H9 (cell line): ENCODE measurements at regions not wholly inside any gene's neighbourhood (a gene's known extent, or its start where the extent isn't known, plus 50 kb on each side); places are given as distances from the start of the nearest gene placed in this dataset.

Source experiments
- DNase-seq: peaks from one replicate; pipeline ENCODE4 v3.0.0-alpha.2; 2017
- H2AFZ ChIP-seq: one replicate; pipeline ENCODE4 v1.6.1; 2013; ENCODE audit warnings: mild to moderate bottlenecking, low read length, control low read depth, moderate library complexity
- H2AK5ac ChIP-seq: 2 replicates; pipeline ENCODE4 v1.6.1; 2013; ENCODE audit warnings: low read length, control low read depth, mixed read lengths; ENCODE audit not compliant: insufficient read length
- H2BK120ac ChIP-seq: one replicate; pipeline ENCODE4 v1.6.1; 2013; ENCODE audit warnings: low read depth, mild to moderate bottlenecking, low read length, control low read depth, inconsistent platforms; ENCODE audit not compliant: poor library complexity, severe bottlenecking
- H2BK12ac ChIP-seq: 2 replicates; pipeline ENCODE4 v1.6.1; 2013; ENCODE audit warnings: low read length, control low read depth, mixed read lengths, low read depth; ENCODE audit not compliant: insufficient read length
- H2BK15ac ChIP-seq: 2 replicates; pipeline ENCODE4 v1.6.1; 2013; ENCODE audit warnings: low read depth, low read length, control low read depth
- H2BK20ac ChIP-seq: one replicate; pipeline ENCODE4 v1.6.1; 2013; ENCODE audit warnings: low read depth, mild to moderate bottlenecking, low read length, control low read depth, inconsistent platforms; ENCODE audit not compliant: poor library complexity, severe bottlenecking
- H2BK5ac ChIP-seq: 2 replicates; pipeline ENCODE4 v1.6.1; 2013; ENCODE audit warnings: low read length, control low read depth, mixed read lengths; ENCODE audit not compliant: insufficient read length
- H3K14ac ChIP-seq: 2 replicates; pipeline ENCODE4 v1.6.1; 2013; ENCODE audit warnings: low read length, control low read depth; ENCODE audit not compliant: insufficient read depth
- H3K18ac ChIP-seq: 2 replicates; pipeline ENCODE4 v1.6.1; 2013; ENCODE audit warnings: low read depth, mild to moderate bottlenecking, mixed read lengths, low read length, control low read depth; ENCODE audit not compliant: insufficient read length
- H3K23ac ChIP-seq: 2 replicates; pipeline ENCODE4 v1.6.1; 2013; ENCODE audit warnings: low read length, control low read depth, mixed read lengths, low read depth; ENCODE audit not compliant: insufficient read length
- H3K23me2 ChIP-seq: 2 replicates; pipeline ENCODE4 v1.6.1; 2013; ENCODE audit warnings: low read depth, mild to moderate bottlenecking, mixed read lengths, low read length, control low read depth; ENCODE audit not compliant: insufficient read length, poor library complexity, severe bottlenecking
- H3K27ac ChIP-seq: 2 replicates; pipeline ENCODE4 v1.5.1; 2013; ENCODE audit warnings: low read length, control low read depth, mixed read lengths, low read depth; ENCODE audit not compliant: insufficient read length
- H3K27me3 ChIP-seq: 2 replicates; pipeline ENCODE4 v1.6.1; 2013; ENCODE audit warnings: low read length, control low read depth, inconsistent platforms; ENCODE audit not compliant: insufficient read depth
- H3K4ac ChIP-seq: 2 replicates; pipeline ENCODE4 v1.6.1; 2013; ENCODE audit warnings: low read depth, mild to moderate bottlenecking, control low read depth, inconsistent platforms, low read length, moderate library complexity
- H3K4me1 ChIP-seq: 2 replicates; pipeline ENCODE4 v1.6.1; 2013; ENCODE audit warnings: low read length, control low read depth, inconsistent platforms; ENCODE audit not compliant: insufficient read depth
- H3K4me2 ChIP-seq: 2 replicates; pipeline ENCODE4 v1.6.1; 2013; ENCODE audit warnings: low read length, control low read depth, mixed read lengths; ENCODE audit not compliant: insufficient read length, insufficient read depth
- H3K56ac ChIP-seq: 2 replicates; pipeline ENCODE4 v1.6.1; 2013; ENCODE audit warnings: low read depth, mild to moderate bottlenecking, mixed read lengths, low read length, control low read depth; ENCODE audit not compliant: insufficient read length
- H3K79me1 ChIP-seq: 2 replicates; pipeline ENCODE4 v1.6.1; 2013; ENCODE audit warnings: low read depth, mild to moderate bottlenecking, moderate library complexity, low read length, control low read depth, inconsistent platforms; ENCODE audit not compliant: insufficient read depth, poor library complexity, severe bottlenecking
- H3K79me2 ChIP-seq: 2 replicates; pipeline ENCODE4 v1.6.1; 2013; ENCODE audit warnings: low read length, control low read depth, inconsistent platforms; ENCODE audit not compliant: insufficient read depth
- H3K9ac ChIP-seq: 2 replicates; pipeline ENCODE4 v1.6.1; 2013; ENCODE audit warnings: low read length, control low read depth, mixed read lengths; ENCODE audit not compliant: insufficient read length; ENCODE audit errors: extremely low read depth
- H3K9me3 ChIP-seq: one replicate; pipeline ENCODE4 v1.6.1; 2013; ENCODE audit warnings: low read depth, low read length, inconsistent platforms; ENCODE audit not compliant: control insufficient read depth
- H3T11ph ChIP-seq: one replicate; pipeline ENCODE4 v1.6.1; 2013; ENCODE audit warnings: mild to moderate bottlenecking, low read length, control low read depth, inconsistent platforms
- H4K20me1 ChIP-seq: one replicate; pipeline ENCODE4 v1.6.1; 2013; ENCODE audit not compliant: control insufficient read depth, insufficient read length, insufficient read depth
- H4K5ac ChIP-seq: 2 replicates; pipeline ENCODE4 v1.6.1; 2013; ENCODE audit warnings: low read depth, mild to moderate bottlenecking, mixed read lengths, low read length, control low read depth; ENCODE audit not compliant: insufficient read length
- H4K8ac ChIP-seq: replicated peaks from 2 replicates; pipeline ENCODE4 v1.6.1; 2013; ENCODE audit warnings: low read length, control low read depth, mixed read lengths, low read depth; ENCODE audit not compliant: insufficient read length
- H4K91ac ChIP-seq: 2 replicates; pipeline ENCODE4 v1.6.1; 2013; ENCODE audit warnings: low read depth, mild to moderate bottlenecking, moderate library complexity, mixed read lengths, low read length, control low read depth; ENCODE audit not compliant: insufficient read length
- H3K27ac Mint-ChIP-seq, 3 experiments: 2 replicates in 2 of 3; 3 replicates in 1 of 3; pipeline ENCODE4 v1.8.0; 2020 to 2021; ENCODE audit warnings: mixed read lengths in 3 of 3, mild to moderate bottlenecking in 1 of 3, moderate library complexity in 1 of 3
- H3K27me3 Mint-ChIP-seq: 2 replicates; pipeline ENCODE4 v1.8.0; 2021; ENCODE audit warnings: low read depth, mild to moderate bottlenecking, moderate library complexity, mixed read lengths
- H3K36me3 Mint-ChIP-seq, 3 experiments: 2 replicates in 2 of 3; 3 replicates in 1 of 3; pipeline ENCODE4 v1.8.0; 2020 to 2021; ENCODE audit warnings: low read depth in 3 of 3, mixed read lengths in 3 of 3; ENCODE audit not compliant: insufficient read depth in 1 of 3
- H3K4me1 Mint-ChIP-seq, 2 experiments: 2 replicates each; pipeline ENCODE4 v1.8.0; 2020; ENCODE audit warnings: mixed read lengths in 2 of 2
- H3K4me3 Mint-ChIP-seq, 2 experiments: 2 replicates in 1 of 2; 3 replicates in 1 of 2; pipeline ENCODE4 v1.8.0; 2020 to 2021; ENCODE audit warnings: mild to moderate bottlenecking in 2 of 2, mixed read lengths in 2 of 2, moderate library complexity in 1 of 2
- H3K9me3 Mint-ChIP-seq, 2 experiments: 2 replicates in 1 of 2; 3 replicates in 1 of 2; pipeline ENCODE4 v1.8.0; 2020; ENCODE audit warnings: mild to moderate bottlenecking in 2 of 2, mixed read lengths in 2 of 2, moderate library complexity in 1 of 2
- CTCF ChIP-seq: fragments of 200-600 bp; sonication (generic); conservative IDR thresholded peaks from 3 replicates; pipeline ENCODE4 v1.8.0; 2021; ENCODE audit warnings: antibody characterized with exemption, mild to moderate bottlenecking
- WGBS: extraction: QIAGEN DNeasy Blood & Tissue Kit; methylation state at CpG from one replicate; pipeline ENCODE4 v1.1.7; 2013; ENCODE audit warnings: missing lambda C conversion rate, low lambda C conversion rate, mixed read lengths; ENCODE audit not compliant: insufficient read length; ENCODE audit errors: extremely low coverage; 5-methylcytosine and 5-hydroxymethylcytosine counted together

DNA sequence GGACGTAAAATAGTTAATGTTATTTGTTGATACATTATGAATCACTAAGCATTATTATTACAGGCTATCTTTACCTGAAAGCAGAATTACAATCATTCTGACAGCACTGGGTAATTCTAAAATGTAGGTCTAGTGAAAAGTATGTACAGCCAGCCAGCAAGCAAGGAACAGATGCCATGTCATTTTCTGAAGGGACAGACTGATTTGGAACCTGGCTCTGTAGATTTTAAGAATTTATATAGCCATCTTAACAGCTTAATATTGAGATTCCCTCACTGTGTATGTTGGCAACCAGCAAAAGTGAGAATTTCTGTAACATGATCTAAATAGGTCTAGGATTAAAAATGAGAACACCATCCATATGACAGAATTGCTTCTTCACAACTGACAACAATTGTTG, 359.4 kb downstream of the ZIC4 start:
- Histone ChIP-seq H3T11ph (no peak overlapping the region), H3K27me3 (no peaks in the 10 kb centered on the region)
- WGBS = no CpG with 5 or more reads among the region's 1 CpG

More for the DNA sequence above, 359.4 kb downstream of the ZIC4 start:
- no peak overlapping the region for H3K4me2 ChIP-seq
- H3K23me2 ChIP-seq = no peaks in the 10 kb centered on the region
- Mint-ChIP-seq H3K4me1 (0 out of 4 replicates have a peak, but pooled peaks cover 0 to 2% of the 10 kb centered on the region in 2 experiments), H3K4me3 (no peak overlapping the region), H3K9me3 (no peaks in the 10 kb centered on the region), H3K27ac (no peak overlapping the region), H3K27me3 (no peaks in the 10 kb centered on the region), H3K36me3 (no peaks in the 10 kb centered on the region)
- no peaks in the 10 kb centered on the region for H4K20me1 ChIP-seq
- no peaks in the 10 kb centered on the region for H3K79me2 ChIP-seq
- H3K9me3 ChIP-seq = no peaks in the 10 kb centered on the region
- no peak overlapping the region for H4K5ac ChIP-seq
- no peak overlapping the region for H2BK5ac ChIP-seq
- TF ChIP-seq CTCF = no peak
- H3K14ac ChIP-seq = no peak overlapping the region
- no peak overlapping the region for H2BK15ac ChIP-seq
- no peak overlapping the region for H2AK5ac ChIP-seq
- no peaks in the 10 kb centered on the region for H3K79me1 ChIP-seq
- H2AFZ ChIP-seq = no peak overlapping the region
- H3K23ac ChIP-seq = no peak overlapping the region
- H3K56ac ChIP-seq = no peak overlapping the region
- no peak overlapping the region for H2BK20ac ChIP-seq
- no peak overlapping the region for H2BK12ac ChIP-seq
- DNase-seq = no peak
- H3K4ac ChIP-seq = no peak overlapping the region
- H4K8ac ChIP-seq = no peak overlapping the region
- no peak overlapping the region for H3K18ac ChIP-seq
- no peak overlapping the region for H4K91ac ChIP-seq
- no peaks in the 10 kb centered on the region for H3K4me1 ChIP-seq
- no peak overlapping the region for H2BK120ac ChIP-seq
- no peak overlapping the region for H3K9ac ChIP-seq
- H3K27ac ChIP-seq = no peak overlapping the region
